WTC11 (cell line): ENCODE measurements at regions not wholly inside any gene's neighbourhood (a gene's known extent, or its start where the extent isn't known, plus 50 kb on each side); places are given as distances from the start of the nearest gene placed in this dataset.

ENCODE experiments used
- ATAC-seq: fragments of 200-7000 bp; cut with Tn5 transposase; 2 replicates; pipeline ENCODE4 v1.10.0; 2021; ENCODE audit warnings: mild to moderate bottlenecking, moderate library complexity
- CTCF ChIA-PET: fragments of 300-600 bp; sonication (Branson Sonifier 250); formaldehyde crosslinking; loops from one replicate; lab custom pipeline; 2021; ENCODE audit warnings: antibody characterized with exemption; lab: Charles Lee
- POLR2A ChIA-PET: fragments of 350-600 bp; sonication (Branson Sonifier 250); formaldehyde crosslinking; loops from one replicate; lab custom pipeline; 2021; ENCODE audit warnings: antibody characterized with exemption; lab: Charles Lee
- DNase-seq: peaks from one replicate; pipeline ENCODE4 v3.0.0; 2021; ENCODE audit warnings: low spot score
- H3K27ac Mint-ChIP-seq: 2 replicates; pipeline ENCODE4 v1.8.0; 2021; ENCODE audit warnings: mixed read lengths
- H3K27me3 Mint-ChIP-seq: 2 replicates; pipeline ENCODE4 v1.8.0; 2021; ENCODE audit warnings: low read depth, mild to moderate bottlenecking, moderate library complexity, mixed read lengths
- H3K36me3 Mint-ChIP-seq: 2 replicates; pipeline ENCODE4 v1.8.0; 2021; ENCODE audit warnings: mixed read lengths
- H3K4me1 Mint-ChIP-seq: 2 replicates; pipeline ENCODE4 v1.8.0; 2022; ENCODE audit warnings: mixed read lengths
- H3K4me3 Mint-ChIP-seq: 2 replicates; pipeline ENCODE4 v1.8.0; 2021; ENCODE audit warnings: mild to moderate bottlenecking, moderate library complexity, mixed read lengths
- H3K9me3 Mint-ChIP-seq: 2 replicates; pipeline ENCODE4 v1.8.0; 2021; ENCODE audit warnings: mixed read lengths
- CREM ChIP-seq: sonication (generic); formaldehyde crosslinking; IDR thresholded peaks from 2 replicates; pipeline ENCODE4 v1.8.1; 2022; ENCODE audit warnings: mild to moderate bottlenecking, missing genetic modification reagents, moderate library complexity
- ESRRA ChIP-seq: sonication (generic); formaldehyde crosslinking; IDR thresholded peaks from 2 replicates; pipeline ENCODE4 v1.8.1; 2022; ENCODE audit warnings: mild to moderate bottlenecking, missing genetic modification reagents, borderline replicate concordance
- FOXP1 ChIP-seq: sonication (generic); formaldehyde crosslinking; IDR thresholded peaks from 2 replicates; pipeline ENCODE4 v1.8.0; 2022; ENCODE audit warnings: missing genetic modification reagents, mild to moderate bottlenecking, moderate library complexity, borderline replicate concordance
- IRF2 ChIP-seq: sonication (generic); formaldehyde crosslinking; IDR thresholded peaks from 2 replicates; pipeline ENCODE4 v1.8.0; 2022; ENCODE audit warnings: low read depth, missing genetic modification reagents, borderline replicate concordance
- MYBL2 ChIP-seq: sonication (generic); formaldehyde crosslinking; IDR thresholded peaks from 2 replicates; pipeline ENCODE4 v1.8.1; 2023; ENCODE audit warnings: mild to moderate bottlenecking, moderate library complexity, missing genetic modification reagents
- NFYB ChIP-seq: sonication (generic); formaldehyde crosslinking; conservative IDR thresholded peaks from 2 replicates; pipeline ENCODE4 v1.8.0; 2022; ENCODE audit warnings: low read depth, missing genetic modification reagents
- SOX15 ChIP-seq: fragments of 250-450 bp; sonication (Bioruptor Pico); IDR thresholded peaks from 2 replicates; pipeline ENCODE4 v1.9.0; 2021; ENCODE audit warnings: mild to moderate bottlenecking
- TCF7 ChIP-seq: sonication (generic); formaldehyde crosslinking; IDR thresholded peaks from 2 replicates; pipeline ENCODE4 v1.8.0; 2022; ENCODE audit warnings: mild to moderate bottlenecking, low read depth, missing genetic modification reagents, moderate library complexity
- TF ChIP-seq, protein P1 (sequence below): sonication (generic); formaldehyde crosslinking; conservative IDR thresholded peaks from 2 replicates; pipeline ENCODE4 v1.8.1; 2023; ENCODE audit warnings: mild to moderate bottlenecking, low read depth, missing genetic modification reagents, moderate library complexity
- TF ChIP-seq, protein P2 (sequence below): sonication (generic); formaldehyde crosslinking; IDR thresholded peaks from 2 replicates; pipeline ENCODE4 v1.8.0; 2022; ENCODE audit warnings: mild to moderate bottlenecking, missing genetic modification reagents
- TF ChIP-seq, protein P3 (sequence below): sonication (generic); formaldehyde crosslinking; IDR thresholded peaks from 2 replicates; pipeline ENCODE4 v1.8.1; 2022; ENCODE audit warnings: mild to moderate bottlenecking, missing genetic modification reagents, moderate library complexity, borderline replicate concordance
- TF ChIP-seq, protein P4 (sequence below): sonication (generic); formaldehyde crosslinking; IDR thresholded peaks from 2 replicates; pipeline ENCODE4 v1.8.0; 2022; ENCODE audit warnings: mild to moderate bottlenecking, missing genetic modification reagents
- TF ChIP-seq, protein P5 (sequence below): fragments of 250-450 bp; sonication (Bioruptor Pico); IDR thresholded peaks from 2 replicates; pipeline ENCODE4 v1.9.0; 2021; ENCODE audit warnings: mild to moderate bottlenecking
- TF ChIP-seq, protein P6 (sequence below): sonication (generic); formaldehyde crosslinking; IDR thresholded peaks from 2 replicates; pipeline ENCODE4 v1.8.1; 2023; ENCODE audit warnings: mild to moderate bottlenecking, missing genetic modification reagents

DNA sequence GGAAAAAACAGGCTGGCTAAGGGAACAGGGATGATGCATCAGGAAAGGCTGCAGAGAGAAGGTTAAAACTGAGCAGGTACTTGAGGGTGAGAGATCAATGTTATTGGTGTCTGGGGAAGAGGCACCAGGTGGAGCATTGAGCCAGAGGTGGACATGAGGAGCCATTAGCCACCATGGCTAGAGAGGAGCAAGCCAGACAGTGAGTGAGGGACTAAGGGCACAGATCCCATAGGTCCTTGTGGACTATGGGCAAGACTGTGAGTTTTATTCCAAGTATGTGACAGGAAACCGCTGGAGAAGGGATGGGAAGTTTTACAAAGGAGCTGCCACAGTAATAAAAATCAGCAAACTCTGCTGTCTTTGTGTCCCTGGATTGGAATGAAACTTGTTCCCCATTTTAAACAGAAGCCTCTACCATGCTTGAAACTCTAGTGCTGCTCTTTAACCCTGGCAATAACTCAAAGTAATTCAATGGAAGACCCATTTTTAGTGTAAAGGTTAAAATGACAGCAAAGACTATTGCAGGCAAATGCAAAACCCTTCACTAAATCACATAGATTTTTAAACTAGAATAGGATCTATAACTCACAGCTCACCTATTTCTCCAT lies 349.8 kb downstream of the ENC1 start:
- DNase-seq (no peak), ATAC-seq (no peak)
- no peak for TF ChIP-seq SOX15 (CRISPR knock-in tag)
- TF ChIP-seq MYBL2 (CRISPR knock-in tag), result no peak
- TF ChIP-seq NFYB (CRISPR knock-in tag), result no peak
- TF ChIP-seq IRF2, result no peak
- TF ChIP-seq, protein P1, sequence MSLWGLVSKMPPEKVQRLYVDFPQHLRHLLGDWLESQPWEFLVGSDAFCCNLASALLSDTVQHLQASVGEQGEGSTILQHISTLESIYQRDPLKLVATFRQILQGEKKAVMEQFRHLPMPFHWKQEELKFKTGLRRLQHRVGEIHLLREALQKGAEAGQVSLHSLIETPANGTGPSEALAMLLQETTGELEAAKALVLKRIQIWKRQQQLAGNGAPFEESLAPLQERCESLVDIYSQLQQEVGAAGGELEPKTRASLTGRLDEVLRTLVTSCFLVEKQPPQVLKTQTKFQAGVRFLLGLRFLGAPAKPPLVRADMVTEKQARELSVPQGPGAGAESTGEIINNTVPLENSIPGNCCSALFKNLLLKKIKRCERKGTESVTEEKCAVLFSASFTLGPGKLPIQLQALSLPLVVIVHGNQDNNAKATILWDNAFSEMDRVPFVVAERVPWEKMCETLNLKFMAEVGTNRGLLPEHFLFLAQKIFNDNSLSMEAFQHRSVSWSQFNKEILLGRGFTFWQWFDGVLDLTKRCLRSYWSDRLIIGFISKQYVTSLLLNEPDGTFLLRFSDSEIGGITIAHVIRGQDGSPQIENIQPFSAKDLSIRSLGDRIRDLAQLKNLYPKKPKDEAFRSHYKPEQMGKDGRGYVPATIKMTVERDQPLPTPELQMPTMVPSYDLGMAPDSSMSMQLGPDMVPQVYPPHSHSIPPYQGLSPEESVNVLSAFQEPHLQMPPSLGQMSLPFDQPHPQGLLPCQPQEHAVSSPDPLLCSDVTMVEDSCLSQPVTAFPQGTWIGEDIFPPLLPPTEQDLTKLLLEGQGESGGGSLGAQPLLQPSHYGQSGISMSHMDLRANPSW (CRISPR knock-in tag), result no peak
- TF ChIP-seq, protein P2, sequence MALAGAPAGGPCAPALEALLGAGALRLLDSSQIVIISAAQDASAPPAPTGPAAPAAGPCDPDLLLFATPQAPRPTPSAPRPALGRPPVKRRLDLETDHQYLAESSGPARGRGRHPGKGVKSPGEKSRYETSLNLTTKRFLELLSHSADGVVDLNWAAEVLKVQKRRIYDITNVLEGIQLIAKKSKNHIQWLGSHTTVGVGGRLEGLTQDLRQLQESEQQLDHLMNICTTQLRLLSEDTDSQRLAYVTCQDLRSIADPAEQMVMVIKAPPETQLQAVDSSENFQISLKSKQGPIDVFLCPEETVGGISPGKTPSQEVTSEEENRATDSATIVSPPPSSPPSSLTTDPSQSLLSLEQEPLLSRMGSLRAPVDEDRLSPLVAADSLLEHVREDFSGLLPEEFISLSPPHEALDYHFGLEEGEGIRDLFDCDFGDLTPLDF, result no peak
- no peak for TF ChIP-seq CREM (CRISPR knock-in tag)
- no peak for TF ChIP-seq FOXP1 (CRISPR knock-in tag)
- TF ChIP-seq, protein P3, sequence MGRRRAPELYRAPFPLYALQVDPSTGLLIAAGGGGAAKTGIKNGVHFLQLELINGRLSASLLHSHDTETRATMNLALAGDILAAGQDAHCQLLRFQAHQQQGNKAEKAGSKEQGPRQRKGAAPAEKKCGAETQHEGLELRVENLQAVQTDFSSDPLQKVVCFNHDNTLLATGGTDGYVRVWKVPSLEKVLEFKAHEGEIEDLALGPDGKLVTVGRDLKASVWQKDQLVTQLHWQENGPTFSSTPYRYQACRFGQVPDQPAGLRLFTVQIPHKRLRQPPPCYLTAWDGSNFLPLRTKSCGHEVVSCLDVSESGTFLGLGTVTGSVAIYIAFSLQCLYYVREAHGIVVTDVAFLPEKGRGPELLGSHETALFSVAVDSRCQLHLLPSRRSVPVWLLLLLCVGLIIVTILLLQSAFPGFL (CRISPR knock-in tag), result no peak
- H3K9me3 Mint-ChIP-seq, result no peaks in the 10 kb centered on the region
- H3K36me3 Mint-ChIP-seq, result no peaks in the 10 kb centered on the region
- H3K4me1 Mint-ChIP-seq, result no peaks in the 10 kb centered on the region
- CTCF ChIA-PET, result no interaction called here
- no peak overlapping the region for H3K4me3 Mint-ChIP-seq
- no peaks in the 10 kb centered on the region for H3K27me3 Mint-ChIP-seq
- H3K27ac Mint-ChIP-seq, result no peak overlapping the region; the same call in 1 of the 2 replicates
- POLR2A ChIA-PET, result interaction anchor here (0.7 to 0.8 kb wide), 2 partner anchors 127 to 306 kb away, joined by 3 read pairs; no protein-coding TSS in a partner anchor

DNA sequence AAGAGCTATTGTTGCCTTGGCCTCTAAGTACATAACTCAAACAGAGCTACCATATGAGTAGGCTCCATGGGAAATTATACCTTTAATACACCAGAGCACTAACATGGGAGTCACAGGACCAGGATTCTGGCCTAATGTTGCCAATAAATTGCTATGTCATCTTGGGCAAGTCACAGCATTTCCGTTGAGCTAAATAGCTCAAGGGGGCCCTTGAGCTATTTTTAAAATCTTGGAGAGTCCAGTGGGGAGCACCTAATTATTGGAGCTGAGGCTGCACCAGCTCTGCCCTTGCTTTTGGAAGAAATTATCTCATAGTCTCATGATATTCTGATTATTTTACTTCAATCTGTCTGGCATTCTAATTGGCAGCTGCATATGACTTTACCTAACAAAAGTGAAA lies 350.8 kb downstream of the ENC1 start:
- ChIA-PET POLR2A (no interaction called here), CTCF (interaction anchor here (0.5 kb wide), 1 partner anchor 374 kb away, joined by 3 read pairs; no protein-coding TSS in a partner anchor)
- TF ChIP-seq, protein P4, sequence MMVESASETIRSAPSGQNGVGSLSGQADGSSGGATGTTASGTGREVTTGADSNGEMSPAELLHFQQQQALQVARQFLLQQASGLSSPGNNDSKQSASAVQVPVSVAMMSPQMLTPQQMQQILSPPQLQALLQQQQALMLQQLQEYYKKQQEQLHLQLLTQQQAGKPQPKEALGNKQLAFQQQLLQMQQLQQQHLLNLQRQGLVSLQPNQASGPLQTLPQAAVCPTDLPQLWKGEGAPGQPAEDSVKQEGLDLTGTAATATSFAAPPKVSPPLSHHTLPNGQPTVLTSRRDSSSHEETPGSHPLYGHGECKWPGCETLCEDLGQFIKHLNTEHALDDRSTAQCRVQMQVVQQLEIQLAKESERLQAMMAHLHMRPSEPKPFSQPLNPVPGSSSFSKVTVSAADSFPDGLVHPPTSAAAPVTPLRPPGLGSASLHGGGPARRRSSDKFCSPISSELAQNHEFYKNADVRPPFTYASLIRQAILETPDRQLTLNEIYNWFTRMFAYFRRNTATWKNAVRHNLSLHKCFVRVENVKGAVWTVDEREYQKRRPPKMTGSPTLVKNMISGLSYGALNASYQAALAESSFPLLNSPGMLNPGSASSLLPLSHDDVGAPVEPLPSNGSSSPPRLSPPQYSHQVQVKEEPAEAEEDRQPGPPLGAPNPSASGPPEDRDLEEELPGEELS (CRISPR knock-in tag), result no peak
- no peak for DNase-seq
- H3K4me3 Mint-ChIP-seq, result no peak overlapping the region
- no peaks in the 10 kb centered on the region for H3K4me1 Mint-ChIP-seq
- H3K9me3 Mint-ChIP-seq, result no peaks in the 10 kb centered on the region
- no peaks in the 10 kb centered on the region for H3K36me3 Mint-ChIP-seq
- H3K27me3 Mint-ChIP-seq, result no peaks in the 10 kb centered on the region
- no peak for ATAC-seq
- H3K27ac Mint-ChIP-seq, result no peak overlapping the region

DNA sequence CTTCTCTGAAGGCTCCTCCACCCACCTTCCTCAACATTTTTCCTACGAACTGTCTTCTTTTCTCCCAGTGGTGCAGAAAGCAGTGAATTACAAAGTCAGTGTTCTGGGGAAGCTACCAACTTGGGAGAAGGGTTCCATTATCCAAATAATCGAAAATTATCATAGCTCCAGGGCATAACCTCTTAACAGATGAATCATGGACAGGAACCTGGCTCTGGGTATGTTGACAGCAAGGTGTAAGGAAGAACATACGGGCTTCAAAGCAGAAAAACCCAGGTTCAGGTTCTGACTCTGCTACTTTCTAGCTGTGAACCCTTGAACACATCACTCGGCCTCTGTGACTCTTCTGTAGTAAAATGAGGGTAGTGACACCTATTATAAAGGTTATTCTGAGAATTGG lies 351.3 kb downstream of the ENC1 start:
- CTCF ChIA-PET, result interaction anchor here (0.5 kb wide), 1 partner anchor 375 kb away, joined by 3 read pairs; no protein-coding TSS in a partner anchor
- no peak overlapping the region for H3K27ac Mint-ChIP-seq
- H3K9me3 Mint-ChIP-seq, result peaks cover under 1% of the 10 kb centered on the region
- DNase-seq (no peak), ATAC-seq (no peak)
- no peaks in the 10 kb centered on the region for H3K4me1 Mint-ChIP-seq
- no peaks in the 10 kb centered on the region for H3K27me3 Mint-ChIP-seq
- no peak overlapping the region for H3K4me3 Mint-ChIP-seq
- H3K36me3 Mint-ChIP-seq, result no peaks in the 10 kb centered on the region
- POLR2A ChIA-PET, result no interaction called here
- TF ChIP-seq, protein P1 (CRISPR knock-in tag), result no peak
- TF ChIP-seq TCF7 (CRISPR knock-in tag), result no peak
- no peak for TF ChIP-seq ESRRA (CRISPR knock-in tag)
- TF ChIP-seq, protein P5, sequence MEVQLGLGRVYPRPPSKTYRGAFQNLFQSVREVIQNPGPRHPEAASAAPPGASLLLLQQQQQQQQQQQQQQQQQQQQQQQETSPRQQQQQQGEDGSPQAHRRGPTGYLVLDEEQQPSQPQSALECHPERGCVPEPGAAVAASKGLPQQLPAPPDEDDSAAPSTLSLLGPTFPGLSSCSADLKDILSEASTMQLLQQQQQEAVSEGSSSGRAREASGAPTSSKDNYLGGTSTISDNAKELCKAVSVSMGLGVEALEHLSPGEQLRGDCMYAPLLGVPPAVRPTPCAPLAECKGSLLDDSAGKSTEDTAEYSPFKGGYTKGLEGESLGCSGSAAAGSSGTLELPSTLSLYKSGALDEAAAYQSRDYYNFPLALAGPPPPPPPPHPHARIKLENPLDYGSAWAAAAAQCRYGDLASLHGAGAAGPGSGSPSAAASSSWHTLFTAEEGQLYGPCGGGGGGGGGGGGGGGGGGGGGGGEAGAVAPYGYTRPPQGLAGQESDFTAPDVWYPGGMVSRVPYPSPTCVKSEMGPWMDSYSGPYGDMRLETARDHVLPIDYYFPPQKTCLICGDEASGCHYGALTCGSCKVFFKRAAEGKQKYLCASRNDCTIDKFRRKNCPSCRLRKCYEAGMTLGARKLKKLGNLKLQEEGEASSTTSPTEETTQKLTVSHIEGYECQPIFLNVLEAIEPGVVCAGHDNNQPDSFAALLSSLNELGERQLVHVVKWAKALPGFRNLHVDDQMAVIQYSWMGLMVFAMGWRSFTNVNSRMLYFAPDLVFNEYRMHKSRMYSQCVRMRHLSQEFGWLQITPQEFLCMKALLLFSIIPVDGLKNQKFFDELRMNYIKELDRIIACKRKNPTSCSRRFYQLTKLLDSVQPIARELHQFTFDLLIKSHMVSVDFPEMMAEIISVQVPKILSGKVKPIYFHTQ (CRISPR knock-in tag), result no peak
- TF ChIP-seq, protein P6, sequence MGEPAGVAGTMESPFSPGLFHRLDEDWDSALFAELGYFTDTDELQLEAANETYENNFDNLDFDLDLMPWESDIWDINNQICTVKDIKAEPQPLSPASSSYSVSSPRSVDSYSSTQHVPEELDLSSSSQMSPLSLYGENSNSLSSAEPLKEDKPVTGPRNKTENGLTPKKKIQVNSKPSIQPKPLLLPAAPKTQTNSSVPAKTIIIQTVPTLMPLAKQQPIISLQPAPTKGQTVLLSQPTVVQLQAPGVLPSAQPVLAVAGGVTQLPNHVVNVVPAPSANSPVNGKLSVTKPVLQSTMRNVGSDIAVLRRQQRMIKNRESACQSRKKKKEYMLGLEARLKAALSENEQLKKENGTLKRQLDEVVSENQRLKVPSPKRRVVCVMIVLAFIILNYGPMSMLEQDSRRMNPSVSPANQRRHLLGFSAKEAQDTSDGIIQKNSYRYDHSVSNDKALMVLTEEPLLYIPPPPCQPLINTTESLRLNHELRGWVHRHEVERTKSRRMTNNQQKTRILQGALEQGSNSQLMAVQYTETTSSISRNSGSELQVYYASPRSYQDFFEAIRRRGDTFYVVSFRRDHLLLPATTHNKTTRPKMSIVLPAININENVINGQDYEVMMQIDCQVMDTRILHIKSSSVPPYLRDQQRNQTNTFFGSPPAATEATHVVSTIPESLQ (CRISPR knock-in tag), result no peak
